HCT116 (cell line): ENCODE measurements at regions not wholly inside any gene's neighbourhood (a gene's known extent, or its start where the extent isn't known, plus 50 kb on each side); places are given as distances from the start of the nearest gene placed in this dataset.

Experiments used
- ATAC-seq: fragments of 200-7000 bp; cut with Tn5 transposase; 2 replicates; pipeline ENCODE4 v1.9.1; 2020; ENCODE audit warnings: mild to moderate bottlenecking, moderate library complexity
- BruUV-seq: library from RNA; stranded (reverse); fragments of 400-500 nt; replicated peaks from 2 replicates; lab custom pipeline; 2021; lab: Mats Ljungman, UMichigan
- CTCF ChIA-PET: fragments of 300-600 bp; sonication (Branson Sonifier 250); formaldehyde crosslinking; loops from one replicate; lab custom pipeline; 2021; ENCODE audit warnings: antibody characterized with exemption; lab: Charles Lee
- POLR2A ChIA-PET: fragments of 300-600, 350-600 bp; sonication (Branson Sonifier 250); formaldehyde crosslinking; loops from one replicate; lab custom pipeline; 2021; ENCODE audit warnings: antibody characterized with exemption; lab: Charles Lee
- RAD21 ChIA-PET, 2 experiments: fragments of 300-600 bp; sonication (Branson Sonifier 250); formaldehyde crosslinking; loops; one replicate each; lab custom pipeline; 2023; ENCODE audit warnings: low total read pairs in 2 of 2; ENCODE audit not compliant: uncharacterized antibody in 2 of 2, unreplicated experiment in 2 of 2, low non-redundant PET in 1 of 2; lab: Charles Lee
- DNase-seq: peaks from one replicate; pipeline ENCODE4 v3.0.0-alpha.2; 2010; ENCODE audit warnings: low read depth, low spot score
- H2AFZ ChIP-seq: fragments of 200-600 bp; shearing (Covaris generic), sonication (generic); 2 replicates; pipeline ENCODE4 v1.6.1; 2017; ENCODE audit warnings: low read depth, mixed run types, mixed read lengths, antibody characterized with exemption, low read length; ENCODE audit not compliant: poor library complexity, severe bottlenecking
- H3K27ac ChIP-seq: 2 replicates; pipeline ENCODE4 v1.5.1; 2012; ENCODE audit warnings: low read depth, low read length
- H3K27me3 ChIP-seq: fragments of 200-600 bp; sonication (generic); 2 replicates; pipeline ENCODE4 v1.6.1; 2016; ENCODE audit warnings: mixed run types, low read length, mixed read lengths; ENCODE audit not compliant: insufficient read depth
- H3K36me3 ChIP-seq, 2 experiments: fragments of 200-500 bp in 1 of 2; fragments of 200-600 bp in 1 of 2; sonication (Bioruptor generic) in 1 of 2; sonication (generic) in 1 of 2; 2 replicates each; pipeline versions ENCODE4 v1.5.1 to v1.6.1; 2014 to 2016; ENCODE audit warnings: low read length in 2 of 2, inconsistent platforms in 1 of 2, mixed read lengths in 1 of 2, mixed run types in 1 of 2; ENCODE audit not compliant: insufficient read depth in 2 of 2, control insufficient read depth in 1 of 2
- H3K4me1 ChIP-seq, 2 experiments: fragments of 200-600 bp in 1 of 2; sonication (generic) in 1 of 2; 2 replicates each; pipeline versions ENCODE4 v1.5.1 to v1.6.1; 2012 to 2017; ENCODE audit warnings: low read length in 2 of 2, inconsistent platforms in 1 of 2, mild to moderate bottlenecking in 1 of 2, mixed read lengths in 1 of 2, mixed run types in 1 of 2, moderate library complexity in 1 of 2; ENCODE audit not compliant: insufficient read depth in 2 of 2, control insufficient read depth in 1 of 2
- H3K4me2 ChIP-seq: fragments of 200-600 bp; sonication (generic); 2 replicates; pipeline ENCODE4 v1.6.1; 2017; ENCODE audit warnings: mixed run types, low read length, mixed read lengths
- H3K4me3 ChIP-seq, 2 experiments: fragments of 200-600 bp in 1 of 2; sonication (generic) in 1 of 2; replicated peaks in 1 of 2; 2 replicates each; pipeline ENCODE4 v1.5.1; 2011 to 2016; ENCODE audit warnings: low read length in 2 of 2, control low read depth in 1 of 2, low read depth in 1 of 2, mild to moderate bottlenecking in 1 of 2, mixed read lengths in 1 of 2, mixed run types in 1 of 2
- H3K79me2 ChIP-seq: fragments of 200-600 bp; sonication (generic); 2 replicates; pipeline ENCODE4 v1.6.1; 2017; ENCODE audit warnings: mild to moderate bottlenecking, mixed run types, low read length, moderate library complexity, mixed read lengths; ENCODE audit not compliant: insufficient read depth
- H3K9ac ChIP-seq: fragments of 200-600 bp; sonication (generic); 2 replicates; pipeline ENCODE4 v1.6.1; 2016; ENCODE audit warnings: low read length, mixed read lengths
- H3K9me2 ChIP-seq: fragments of 200-600 bp; sonication (generic), shearing (Covaris generic); 2 replicates; pipeline ENCODE4 v1.6.1; 2017; ENCODE audit warnings: mixed run types, mild to moderate bottlenecking, moderate library complexity; ENCODE audit not compliant: insufficient read depth
- H3K9me3 ChIP-seq, 2 experiments: fragments of 200-500 bp in 1 of 2; fragments of 200-600 bp in 1 of 2; sonication (Bioruptor generic) in 1 of 2; sonication (generic) in 1 of 2; 2 replicates each; pipeline ENCODE4 v1.6.1; 2014 to 2017; ENCODE audit warnings: low read length in 2 of 2, mixed read lengths in 2 of 2, inconsistent platforms in 1 of 2, low read depth in 1 of 2, mild to moderate bottlenecking in 1 of 2, mixed run types in 1 of 2, moderate library complexity in 1 of 2; ENCODE audit not compliant: control insufficient read depth in 1 of 2, insufficient read depth in 1 of 2
- H4K20me1 ChIP-seq: fragments of 200-600 bp; sonication (generic), shearing (Covaris generic); 2 replicates; pipeline ENCODE4 v1.6.1; 2017; ENCODE audit warnings: mixed run types, mild to moderate bottlenecking, moderate library complexity; ENCODE audit not compliant: insufficient read depth
- CEBPB ChIP-seq: IDR thresholded peaks from 2 replicates; pipeline ENCODE4 v1.6.1; 2012; ENCODE audit warnings: low read depth
- EGR1 ChIP-seq: IDR thresholded peaks from 2 replicates; pipeline ENCODE4 v1.6.1; 2012; ENCODE audit warnings: low read depth
- ELF1 ChIP-seq: IDR thresholded peaks from 2 replicates; pipeline ENCODE4 v1.6.1; 2012; ENCODE audit warnings: low read depth, borderline replicate concordance
- EZH2 ChIP-seq: fragments of 200-600 bp; sonication (generic); IDR thresholded peaks from 2 replicates; pipeline ENCODE4 v1.6.1; 2017; ENCODE audit warnings: antibody characterized with exemption, mixed run types
- FOSL1 ChIP-seq: IDR thresholded peaks from 2 replicates; pipeline ENCODE4 v1.6.1; 2012; ENCODE audit warnings: low read depth
- POLR2A ChIP-seq: IDR thresholded peaks from 2 replicates; pipeline ENCODE4 v1.7.0; 2011; ENCODE audit warnings: borderline replicate concordance; ENCODE audit not compliant: insufficient read depth, insufficient read length; ENCODE audit errors: extremely low read depth
- POLR2AphosphoS5 ChIP-seq: IDR thresholded peaks from 2 replicates; pipeline ENCODE4 v1.6.1; 2011; ENCODE audit warnings: mild to moderate bottlenecking, low read depth, low read length, moderate library complexity
- RAD21 ChIP-seq: IDR thresholded peaks from 2 replicates; pipeline ENCODE4 v1.6.1; 2012; ENCODE audit warnings: low read depth, mild to moderate bottlenecking
- SRF ChIP-seq: IDR thresholded peaks from 2 replicates; pipeline ENCODE4 v1.6.1; 2012; ENCODE audit warnings: low read depth
- TCF7L2 ChIP-seq: IDR thresholded peaks from 2 replicates; pipeline ENCODE4 v1.7.0; 2011; ENCODE audit warnings: borderline replicate concordance, inconsistent platforms; ENCODE audit not compliant: insufficient read depth, insufficient read length; ENCODE audit errors: extremely low read depth
- YY1 ChIP-seq: IDR thresholded peaks from 2 replicates; pipeline ENCODE4 v1.6.1; 2011; ENCODE audit warnings: low read length, low read depth, moderate library complexity, mild to moderate bottlenecking; ENCODE audit not compliant: insufficient replicate concordance; ENCODE audit errors: extremely low read depth
- ZFX ChIP-seq: fragments of 450-650 bp; IDR thresholded peaks from 2 replicates; pipeline ENCODE4 v1.6.1; 2017
- ZNF274 ChIP-seq: fragments of 200-500 bp; sonication (Bioruptor generic); IDR thresholded peaks from 2 replicates; pipeline ENCODE4 v1.6.1; 2014; ENCODE audit warnings: mild to moderate bottlenecking, low read depth, low read length, inconsistent platforms
- intact Hi-C: fragments of 100-400 bp; cut with micrococcal nuclease; formaldehyde crosslinking; loops from 2 replicates; pipeline ENCODE4 v1.10.0; 2022
- TF ChIP-seq, protein P1 (sequence below): IDR thresholded peaks from 2 replicates; pipeline ENCODE4 v1.6.1; 2011; ENCODE audit warnings: mild to moderate bottlenecking, low read length, moderate library complexity; ENCODE audit not compliant: insufficient replicate concordance; ENCODE audit errors: extremely low read depth
- TF ChIP-seq, protein P2 (sequence below): IDR thresholded peaks from 2 replicates; pipeline ENCODE4 v1.6.1; 2012
- TF ChIP-seq, protein P3 (sequence below), 3 experiments: fragments of 200-600 bp in 1 of 3; sonication (generic) in 1 of 3; IDR thresholded peaks in 2 of 3; conservative IDR thresholded peaks in 1 of 3; 2 replicates each; pipeline ENCODE4 v1.5.1; 2012 to 2017; ENCODE audit warnings: low read depth in 2 of 3, low read length in 2 of 3, antibody characterized with exemption in 1 of 3, borderline replicate concordance in 1 of 3, control low read depth in 1 of 3, mild to moderate bottlenecking in 1 of 3, mixed read lengths in 1 of 3, mixed run types in 1 of 3, moderate library complexity in 1 of 3; ENCODE audit not compliant: insufficient read depth in 1 of 3
- TF ChIP-seq, protein P4 (sequence below): IDR thresholded peaks from 2 replicates; pipeline ENCODE4 v1.6.1; 2012
- TF ChIP-seq, protein P5 (sequence below): IDR thresholded peaks from 2 replicates; pipeline ENCODE4 v1.6.1; 2012; ENCODE audit warnings: low read depth

DNA sequence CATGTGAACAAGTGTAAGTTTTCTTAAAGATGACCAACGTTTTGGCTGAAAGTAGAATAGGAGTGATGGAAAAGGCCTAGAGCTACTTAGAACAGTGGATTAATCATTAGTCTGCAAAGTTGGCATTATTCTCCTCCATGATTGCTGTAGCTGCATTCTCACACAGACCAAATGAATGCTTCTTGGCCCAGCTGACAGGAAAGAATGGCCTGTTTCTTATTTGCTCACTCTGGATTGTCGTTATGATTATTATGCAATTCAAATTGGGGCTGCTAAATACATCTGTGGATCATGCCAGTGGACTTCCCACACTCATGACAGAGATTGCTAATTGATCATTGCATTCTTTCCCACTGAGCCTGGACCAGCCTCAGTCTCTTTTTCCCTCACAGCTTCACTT lies 285.0 kb downstream of the STIM2 start:
- H3K79me2 ChIP-seq = no peaks in the 10 kb centered on the region
- no peak for DNase-seq
- TF ChIP-seq, protein P1, sequence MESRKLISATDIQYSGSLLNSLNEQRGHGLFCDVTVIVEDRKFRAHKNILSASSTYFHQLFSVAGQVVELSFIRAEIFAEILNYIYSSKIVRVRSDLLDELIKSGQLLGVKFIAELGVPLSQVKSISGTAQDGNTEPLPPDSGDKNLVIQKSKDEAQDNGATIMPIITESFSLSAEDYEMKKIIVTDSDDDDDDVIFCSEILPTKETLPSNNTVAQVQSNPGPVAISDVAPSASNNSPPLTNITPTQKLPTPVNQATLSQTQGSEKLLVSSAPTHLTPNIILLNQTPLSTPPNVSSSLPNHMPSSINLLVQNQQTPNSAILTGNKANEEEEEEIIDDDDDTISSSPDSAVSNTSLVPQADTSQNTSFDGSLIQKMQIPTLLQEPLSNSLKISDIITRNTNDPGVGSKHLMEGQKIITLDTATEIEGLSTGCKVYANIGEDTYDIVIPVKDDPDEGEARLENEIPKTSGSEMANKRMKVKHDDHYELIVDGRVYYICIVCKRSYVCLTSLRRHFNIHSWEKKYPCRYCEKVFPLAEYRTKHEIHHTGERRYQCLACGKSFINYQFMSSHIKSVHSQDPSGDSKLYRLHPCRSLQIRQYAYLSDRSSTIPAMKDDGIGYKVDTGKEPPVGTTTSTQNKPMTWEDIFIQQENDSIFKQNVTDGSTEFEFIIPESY = no peak
- TF ChIP-seq YY1 (no peak), CEBPB (no peak), EGR1 (no peak), POLR2AphosphoS5 (no peak), ZNF274 (no peak), ELF1 (no peak), POLR2A (no peak), SRF (no peak), EZH2 (no peak), FOSL1 (no peak), RAD21 (no peak), TCF7L2 (no peak), ZFX (no peak)
- TF ChIP-seq, protein P2, sequence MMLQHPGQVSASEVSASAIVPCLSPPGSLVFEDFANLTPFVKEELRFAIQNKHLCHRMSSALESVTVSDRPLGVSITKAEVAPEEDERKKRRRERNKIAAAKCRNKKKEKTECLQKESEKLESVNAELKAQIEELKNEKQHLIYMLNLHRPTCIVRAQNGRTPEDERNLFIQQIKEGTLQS = no peak
- TF ChIP-seq, protein P3, sequence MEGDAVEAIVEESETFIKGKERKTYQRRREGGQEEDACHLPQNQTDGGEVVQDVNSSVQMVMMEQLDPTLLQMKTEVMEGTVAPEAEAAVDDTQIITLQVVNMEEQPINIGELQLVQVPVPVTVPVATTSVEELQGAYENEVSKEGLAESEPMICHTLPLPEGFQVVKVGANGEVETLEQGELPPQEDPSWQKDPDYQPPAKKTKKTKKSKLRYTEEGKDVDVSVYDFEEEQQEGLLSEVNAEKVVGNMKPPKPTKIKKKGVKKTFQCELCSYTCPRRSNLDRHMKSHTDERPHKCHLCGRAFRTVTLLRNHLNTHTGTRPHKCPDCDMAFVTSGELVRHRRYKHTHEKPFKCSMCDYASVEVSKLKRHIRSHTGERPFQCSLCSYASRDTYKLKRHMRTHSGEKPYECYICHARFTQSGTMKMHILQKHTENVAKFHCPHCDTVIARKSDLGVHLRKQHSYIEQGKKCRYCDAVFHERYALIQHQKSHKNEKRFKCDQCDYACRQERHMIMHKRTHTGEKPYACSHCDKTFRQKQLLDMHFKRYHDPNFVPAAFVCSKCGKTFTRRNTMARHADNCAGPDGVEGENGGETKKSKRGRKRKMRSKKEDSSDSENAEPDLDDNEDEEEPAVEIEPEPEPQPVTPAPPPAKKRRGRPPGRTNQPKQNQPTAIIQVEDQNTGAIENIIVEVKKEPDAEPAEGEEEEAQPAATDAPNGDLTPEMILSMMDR (IDR thresholded peaks at IDR 0.05 in 2 of 3, conservative IDR thresholded peaks at IDR 0.05 in 1 of 3; ENCODE audit: borderline replicate concordance in 1 of 3, insufficient read depth in 1 of 3, low read depth in 2 of 3, low read length in 2 of 3) = no peak
- TF ChIP-seq, protein P4, sequence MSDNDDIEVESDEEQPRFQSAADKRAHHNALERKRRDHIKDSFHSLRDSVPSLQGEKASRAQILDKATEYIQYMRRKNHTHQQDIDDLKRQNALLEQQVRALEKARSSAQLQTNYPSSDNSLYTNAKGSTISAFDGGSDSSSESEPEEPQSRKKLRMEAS = no peak
- TF ChIP-seq, protein P5, sequence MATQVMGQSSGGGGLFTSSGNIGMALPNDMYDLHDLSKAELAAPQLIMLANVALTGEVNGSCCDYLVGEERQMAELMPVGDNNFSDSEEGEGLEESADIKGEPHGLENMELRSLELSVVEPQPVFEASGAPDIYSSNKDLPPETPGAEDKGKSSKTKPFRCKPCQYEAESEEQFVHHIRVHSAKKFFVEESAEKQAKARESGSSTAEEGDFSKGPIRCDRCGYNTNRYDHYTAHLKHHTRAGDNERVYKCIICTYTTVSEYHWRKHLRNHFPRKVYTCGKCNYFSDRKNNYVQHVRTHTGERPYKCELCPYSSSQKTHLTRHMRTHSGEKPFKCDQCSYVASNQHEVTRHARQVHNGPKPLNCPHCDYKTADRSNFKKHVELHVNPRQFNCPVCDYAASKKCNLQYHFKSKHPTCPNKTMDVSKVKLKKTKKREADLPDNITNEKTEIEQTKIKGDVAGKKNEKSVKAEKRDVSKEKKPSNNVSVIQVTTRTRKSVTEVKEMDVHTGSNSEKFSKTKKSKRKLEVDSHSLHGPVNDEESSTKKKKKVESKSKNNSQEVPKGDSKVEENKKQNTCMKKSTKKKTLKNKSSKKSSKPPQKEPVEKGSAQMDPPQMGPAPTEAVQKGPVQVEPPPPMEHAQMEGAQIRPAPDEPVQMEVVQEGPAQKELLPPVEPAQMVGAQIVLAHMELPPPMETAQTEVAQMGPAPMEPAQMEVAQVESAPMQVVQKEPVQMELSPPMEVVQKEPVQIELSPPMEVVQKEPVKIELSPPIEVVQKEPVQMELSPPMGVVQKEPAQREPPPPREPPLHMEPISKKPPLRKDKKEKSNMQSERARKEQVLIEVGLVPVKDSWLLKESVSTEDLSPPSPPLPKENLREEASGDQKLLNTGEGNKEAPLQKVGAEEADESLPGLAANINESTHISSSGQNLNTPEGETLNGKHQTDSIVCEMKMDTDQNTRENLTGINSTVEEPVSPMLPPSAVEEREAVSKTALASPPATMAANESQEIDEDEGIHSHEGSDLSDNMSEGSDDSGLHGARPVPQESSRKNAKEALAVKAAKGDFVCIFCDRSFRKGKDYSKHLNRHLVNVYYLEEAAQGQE = no peak
- CTCF ChIA-PET = no interaction called here
- POLR2A ChIA-PET = no interaction called here
- H3K27me3 ChIP-seq = no peaks in the 10 kb centered on the region
- RAD21 ChIA-PET = no interaction called here
- H3K27ac ChIP-seq = no peak overlapping the region
- no peaks in the 10 kb centered on the region for H3K36me3 ChIP-seq
- intact Hi-C loops = no loop called here
- H3K4me1 ChIP-seq = no peaks in the 10 kb centered on the region
- BruUV-seq = no TSS peak
- H3K9me2 ChIP-seq = no peaks in the 10 kb centered on the region
- ATAC-seq = no peak
- no peak overlapping the region for H2AFZ ChIP-seq
- no peaks in the 10 kb centered on the region for H3K9me3 ChIP-seq
- no peaks in the 10 kb centered on the region for H4K20me1 ChIP-seq
- H3K4me3 ChIP-seq = no peak overlapping the region
- no peak overlapping the region for H3K9ac ChIP-seq
- no peak overlapping the region for H3K4me2 ChIP-seq
